DOHH2 (cell line): ENCODE measurements at regions not wholly inside any gene's neighbourhood (a gene's known extent, or its start where the extent isn't known, plus 50 kb on each side); places are given as distances from the start of the nearest gene placed in this dataset.

Experiments used
- H3F3A ChIP-seq: fragments of 200-600 bp; sonication (generic), shearing (Covaris generic); 2 replicates; pipeline ENCODE4 v1.6.0; 2016; ENCODE audit warnings: antibody characterized with exemption, mild to moderate bottlenecking; ENCODE audit not compliant: control insufficient read depth, insufficient read depth
- H3K27ac ChIP-seq: fragments of 200-600 bp; sonication (generic); 2 replicates; pipeline ENCODE4 v1.5.1; 2014; ENCODE audit warnings: low read depth, mild to moderate bottlenecking, low read length, moderate library complexity
- H3K27me3 ChIP-seq: fragments of 200-600 bp; sonication (generic); 2 replicates; pipeline ENCODE4 v1.6.1; 2014; ENCODE audit warnings: mild to moderate bottlenecking, low read length, mixed read lengths; ENCODE audit not compliant: control insufficient read depth
- H3K36me3 ChIP-seq: fragments of 200-600 bp; sonication (generic); 2 replicates; pipeline ENCODE4 v1.6.1; 2014; ENCODE audit warnings: mild to moderate bottlenecking, low read length, moderate library complexity, mixed read lengths; ENCODE audit not compliant: control insufficient read depth
- H3K4me1 ChIP-seq: fragments of 200-600 bp; sonication (generic); 2 replicates; pipeline ENCODE4 v1.6.1; 2014; ENCODE audit warnings: mild to moderate bottlenecking, low read length, mixed read lengths; ENCODE audit not compliant: control insufficient read depth
- H3K4me2 ChIP-seq: fragments of 200-600 bp; sonication (generic); 2 replicates; pipeline ENCODE4 v1.6.0; 2014; ENCODE audit warnings: mild to moderate bottlenecking, low read length, moderate library complexity
- H3K4me3 ChIP-seq: fragments of 200-600 bp; sonication (generic); 2 replicates; pipeline ENCODE4 v1.5.1; 2014; ENCODE audit warnings: mild to moderate bottlenecking, low read length, mixed read lengths
- H3K79me2 ChIP-seq: fragments of 200-600 bp; sonication (generic); 2 replicates; pipeline ENCODE4 v1.6.1; 2014; ENCODE audit warnings: mild to moderate bottlenecking, low read length, mixed read lengths; ENCODE audit not compliant: control insufficient read depth
- H3K9me2 ChIP-seq: fragments of 200-600 bp; sonication (generic); replicated peaks from 2 replicates; pipeline ENCODE4 v1.6.1; 2014; ENCODE audit warnings: mild to moderate bottlenecking, low read length, mixed read lengths; ENCODE audit not compliant: control insufficient read depth
- H3K9me3 ChIP-seq: fragments of 200-600 bp; sonication (generic); 2 replicates; pipeline ENCODE4 v1.6.1; 2014; ENCODE audit warnings: antibody characterized with exemption, low read length, mixed read lengths; ENCODE audit not compliant: control insufficient read depth, insufficient read depth
- H4K20me1 ChIP-seq: fragments of 200-600 bp; sonication (generic); 2 replicates; pipeline ENCODE4 v1.6.0; 2014; ENCODE audit warnings: low read depth, mild to moderate bottlenecking, antibody characterized with exemption, low read length, moderate library complexity; ENCODE audit not compliant: control insufficient read depth, insufficient read depth
- EZH2phosphoT487 ChIP-seq: fragments of 200-600 bp; sonication (generic); IDR thresholded peaks from 2 replicates; pipeline ENCODE4 v1.6.1; 2017; ENCODE audit warnings: borderline replicate concordance, mild to moderate bottlenecking, antibody characterized with exemption, low read length, moderate library complexity, mixed read lengths
- TF ChIP-seq, protein P1 (sequence below): fragments of 200-600 bp; sonication (generic); IDR thresholded peaks from one replicate; pipeline ENCODE4 v1.5.1; 2014; ENCODE audit warnings: antibody characterized with exemption, mild to moderate bottlenecking, low read depth, low read length; ENCODE audit not compliant: poor library complexity, severe bottlenecking

DNA sequence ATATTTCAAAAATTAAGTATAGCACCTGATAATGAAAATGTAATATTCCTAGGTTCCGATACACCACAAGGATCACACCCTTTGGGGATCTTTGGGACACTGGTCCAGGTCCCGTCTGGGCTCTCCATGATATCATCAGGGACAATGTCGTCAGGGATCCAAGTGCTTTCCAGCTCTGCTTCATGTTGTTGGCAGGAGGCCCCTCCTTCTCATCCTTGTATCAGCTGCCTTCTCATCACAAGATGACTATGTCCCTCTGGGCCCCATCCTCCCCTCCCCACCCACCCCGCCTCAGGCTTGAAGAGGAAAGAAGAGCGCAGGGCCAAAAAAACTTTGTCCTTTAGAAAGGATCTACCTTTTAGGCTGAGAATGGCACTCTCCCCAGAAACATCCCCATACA, 128.3 kb upstream of the KLF3 start:
- H3K36me3 ChIP-seq: no peaks in the 10 kb centered on the region
- no peaks in the 10 kb centered on the region for H3K4me1 ChIP-seq
- TF ChIP-seq, protein P1, sequence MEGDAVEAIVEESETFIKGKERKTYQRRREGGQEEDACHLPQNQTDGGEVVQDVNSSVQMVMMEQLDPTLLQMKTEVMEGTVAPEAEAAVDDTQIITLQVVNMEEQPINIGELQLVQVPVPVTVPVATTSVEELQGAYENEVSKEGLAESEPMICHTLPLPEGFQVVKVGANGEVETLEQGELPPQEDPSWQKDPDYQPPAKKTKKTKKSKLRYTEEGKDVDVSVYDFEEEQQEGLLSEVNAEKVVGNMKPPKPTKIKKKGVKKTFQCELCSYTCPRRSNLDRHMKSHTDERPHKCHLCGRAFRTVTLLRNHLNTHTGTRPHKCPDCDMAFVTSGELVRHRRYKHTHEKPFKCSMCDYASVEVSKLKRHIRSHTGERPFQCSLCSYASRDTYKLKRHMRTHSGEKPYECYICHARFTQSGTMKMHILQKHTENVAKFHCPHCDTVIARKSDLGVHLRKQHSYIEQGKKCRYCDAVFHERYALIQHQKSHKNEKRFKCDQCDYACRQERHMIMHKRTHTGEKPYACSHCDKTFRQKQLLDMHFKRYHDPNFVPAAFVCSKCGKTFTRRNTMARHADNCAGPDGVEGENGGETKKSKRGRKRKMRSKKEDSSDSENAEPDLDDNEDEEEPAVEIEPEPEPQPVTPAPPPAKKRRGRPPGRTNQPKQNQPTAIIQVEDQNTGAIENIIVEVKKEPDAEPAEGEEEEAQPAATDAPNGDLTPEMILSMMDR: no peak
- TF ChIP-seq EZH2phosphoT487: no peak
- no peaks in the 10 kb centered on the region for H3K9me3 ChIP-seq
- H3K4me3 ChIP-seq: no peak overlapping the region
- H3K9me2 ChIP-seq: no peaks in the 10 kb centered on the region
- H3K27ac ChIP-seq: no peak overlapping the region
- H3K79me2 ChIP-seq: no peaks in the 10 kb centered on the region
- no peak overlapping the region for H3K4me2 ChIP-seq
- no peaks in the 10 kb centered on the region for H4K20me1 ChIP-seq
- no peaks in the 10 kb centered on the region for H3K27me3 ChIP-seq
- H3F3A ChIP-seq: no peaks in the 10 kb centered on the region

- no peak overlapping the region for H3K27ac ChIP-seq
- no peaks in the 10 kb centered on the region for H3K9me3 ChIP-seq
- TF ChIP-seq EZH2phosphoT487: no peak
- TF ChIP-seq, protein P1: no peak
- no peak overlapping the region for H3K4me2 ChIP-seq
- H3K79me2 ChIP-seq: no peaks in the 10 kb centered on the region
- H3K9me2 ChIP-seq: no peaks in the 10 kb centered on the region
- no peaks in the 10 kb centered on the region for H3F3A ChIP-seq
- H3K36me3 ChIP-seq: no peaks in the 10 kb centered on the region
- no peaks in the 10 kb centered on the region for H3K27me3 ChIP-seq
- no peak overlapping the region for H3K4me3 ChIP-seq
- H3K4me1 ChIP-seq: no peaks in the 10 kb centered on the region
- no peaks in the 10 kb centered on the region for H4K20me1 ChIP-seq
Observed at GRCh38 chr4:38536716-38537115, 127.3 kb upstream of the KLF3 start.

- Histone ChIP-seq H3K79me2 (no peaks in the 10 kb centered on the region), H3K4me1 (no peaks in the 10 kb centered on the region), H3K27me3 (no peaks in the 10 kb centered on the region), H3K4me2 (no peak overlapping the region), H3F3A (no peaks in the 10 kb centered on the region), H3K9me2 (no peaks in the 10 kb centered on the region), H3K9me3 (no peaks in the 10 kb centered on the region), H3K27ac (no peak overlapping the region), H4K20me1 (no peaks in the 10 kb centered on the region), H3K4me3 (no peak overlapping the region), H3K36me3 (no peaks in the 10 kb centered on the region)
- TF ChIP-seq, protein P1: no peak
- TF ChIP-seq EZH2phosphoT487: no peak
Observed at GRCh38 chr4:38537666-38538065, 126.3 kb upstream of the KLF3 start.

- Histone ChIP-seq H3K27me3 (no peaks in the 10 kb centered on the region), H3K79me2 (no peaks in the 10 kb centered on the region), H3K4me3 (no peak overlapping the region), H3K9me3 (no peaks in the 10 kb centered on the region), H3F3A (no peaks in the 10 kb centered on the region), H3K4me1 (no peaks in the 10 kb centered on the region), H3K9me2 (no peaks in the 10 kb centered on the region), H4K20me1 (no peaks in the 10 kb centered on the region), H3K27ac (no peak overlapping the region), H3K4me2 (no peak overlapping the region), H3K36me3 (no peaks in the 10 kb centered on the region)
- TF ChIP-seq, protein P1: no peak
- no peak for TF ChIP-seq EZH2phosphoT487
Observed at GRCh38 chr4:38538517-38538916, 125.5 kb upstream of the KLF3 start.
